IPS-NIHi7 (cell line): ENCODE measurements at regions not wholly inside any gene's neighbourhood (a gene's known extent, or its start where the extent isn't known, plus 50 kb on each side); places are given as distances from the start of the nearest gene placed in this dataset.

Experiments
- DNase-seq: peaks from one replicate; pipeline ENCODE4 v3.0.0; 2012; ENCODE audit warnings: mixed read lengths; ENCODE audit errors: extremely low spot score

DNA sequence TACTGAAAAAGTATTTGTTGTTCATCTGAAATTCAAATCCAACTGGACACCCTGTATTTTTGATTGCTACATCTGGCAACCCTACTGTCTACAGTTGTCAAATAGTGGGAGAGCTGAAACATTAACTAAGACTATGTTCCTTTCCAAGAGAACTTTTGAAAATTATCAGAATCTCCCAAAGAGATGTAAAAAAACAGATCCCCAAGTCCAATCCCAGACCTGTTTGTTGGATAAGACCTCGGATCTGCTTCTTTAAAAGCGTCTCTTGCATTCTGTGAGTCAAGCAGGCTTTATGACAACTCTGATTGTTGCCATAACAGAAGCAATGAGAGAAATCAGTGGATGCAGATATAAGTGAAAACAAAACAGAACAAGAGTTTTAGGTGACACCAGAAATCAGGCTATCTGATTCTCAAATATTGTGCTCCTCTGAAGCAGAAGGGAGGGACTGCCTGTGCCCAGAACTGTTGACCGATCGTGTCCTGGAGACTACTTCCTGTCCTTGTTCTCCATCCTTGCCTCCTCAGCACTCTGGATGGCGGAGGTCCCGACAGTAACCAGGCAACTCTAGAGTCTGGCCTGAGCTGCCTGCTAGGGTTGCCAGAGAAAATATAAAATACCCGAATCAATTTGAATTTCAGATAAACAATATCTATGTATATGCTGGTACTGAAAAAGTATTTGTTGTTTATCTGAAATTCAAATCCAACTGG lies 853.8 kb downstream of the MAFB start:
- DNase-seq, result no peak

DNA sequence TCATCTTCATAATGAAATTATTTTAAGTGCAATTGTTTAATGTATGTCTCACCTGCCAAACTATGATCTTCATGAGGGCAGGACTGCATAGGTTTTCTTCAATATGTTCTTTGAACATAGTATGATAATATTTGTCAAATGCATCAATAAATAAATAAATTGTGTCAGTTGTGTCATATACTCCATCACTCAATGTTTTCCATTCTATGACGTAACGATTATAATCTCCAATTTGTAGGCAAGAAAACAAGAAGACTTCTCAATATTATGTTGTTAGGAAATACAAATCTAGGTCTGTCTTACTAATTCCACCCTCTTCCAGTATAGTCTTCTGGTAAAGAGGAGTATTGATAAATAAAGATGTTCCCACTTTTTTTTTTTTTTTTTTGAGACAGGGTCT lies 858.1 kb downstream of the MAFB start:
- DNase-seq, result no peak

DNA sequence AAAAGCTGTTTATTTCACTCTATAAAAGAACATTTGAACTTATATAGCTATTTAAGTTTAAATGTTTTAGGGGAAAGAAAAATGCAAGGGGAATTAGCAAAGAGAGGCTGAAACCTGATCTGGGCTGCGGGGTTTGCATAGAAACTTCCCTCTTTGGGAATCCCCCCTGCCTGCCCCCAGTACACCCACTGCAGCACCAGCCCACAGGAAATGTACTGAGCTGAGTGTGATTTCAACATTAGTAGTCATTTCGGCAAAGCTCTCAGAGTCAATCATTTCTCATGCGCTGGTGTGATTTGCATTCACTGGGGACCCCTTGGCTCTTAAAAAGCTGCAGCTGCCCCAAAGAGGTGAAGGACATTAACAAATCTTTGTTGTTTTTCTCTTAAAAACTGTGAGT lies 859.4 kb downstream of the MAFB start:
- DNase-seq, result no peak

DNA sequence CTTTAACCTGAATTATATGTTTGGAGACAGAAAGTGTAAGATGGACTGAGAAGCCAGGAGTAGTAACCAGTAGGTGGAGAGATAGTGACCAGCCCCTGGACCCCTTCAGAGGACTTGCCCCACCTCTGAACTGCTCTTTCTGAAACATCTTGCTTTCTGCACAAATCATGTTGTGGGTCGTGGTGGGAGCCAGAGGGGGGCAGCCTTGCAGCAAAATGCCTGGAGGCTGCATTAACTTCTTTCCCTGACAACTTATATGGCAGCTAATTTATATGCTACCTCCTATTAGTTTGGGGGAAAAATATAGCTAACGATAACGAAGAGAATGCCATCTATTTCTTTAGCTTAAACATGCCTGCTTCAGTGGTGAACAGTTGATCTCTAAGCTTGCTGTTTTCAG lies 859.8 kb downstream of the MAFB start:
- peak; percentile 66 for DNase-seq

DNA sequence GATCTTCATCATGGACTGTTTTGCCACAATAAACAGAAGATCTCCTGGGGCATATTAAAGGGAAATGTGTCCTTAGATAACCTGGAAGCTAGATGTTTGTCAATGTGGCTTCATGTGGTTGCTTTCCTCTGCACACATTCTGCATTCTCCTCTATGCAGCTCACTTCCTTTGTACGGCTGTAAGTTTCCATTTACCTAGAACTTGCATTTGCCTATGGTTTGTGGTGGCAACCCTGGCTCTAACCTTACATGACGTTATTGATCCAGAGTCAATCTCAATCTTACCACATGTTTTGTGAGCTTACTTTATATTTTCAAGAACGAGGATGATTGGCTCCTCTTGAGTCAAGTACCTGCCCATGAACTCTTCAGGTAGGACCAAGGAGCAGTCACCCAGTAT lies 863.1 kb downstream of the MAFB start:
- DNase-seq, result no peak

DNA sequence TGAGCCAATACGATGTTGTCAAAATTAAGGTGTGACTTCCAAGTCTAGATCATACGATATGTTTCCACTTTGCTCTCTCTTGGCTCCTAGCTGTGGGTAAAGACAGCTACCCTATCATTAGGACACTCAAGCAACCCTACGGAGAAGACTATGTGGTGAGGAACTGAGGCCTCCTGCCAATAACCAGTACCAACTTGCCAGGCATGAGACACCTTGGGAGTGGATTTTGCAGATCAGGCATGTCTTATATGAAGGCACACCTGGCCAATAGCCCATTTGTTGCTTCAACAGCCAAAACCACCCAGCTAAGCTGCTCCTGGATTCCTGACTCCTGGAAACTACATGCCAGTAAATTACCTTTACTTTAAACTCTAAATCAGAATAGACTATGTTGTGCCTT lies 863.4 kb downstream of the DHX35 start:
- no peak for DNase-seq

DNA sequence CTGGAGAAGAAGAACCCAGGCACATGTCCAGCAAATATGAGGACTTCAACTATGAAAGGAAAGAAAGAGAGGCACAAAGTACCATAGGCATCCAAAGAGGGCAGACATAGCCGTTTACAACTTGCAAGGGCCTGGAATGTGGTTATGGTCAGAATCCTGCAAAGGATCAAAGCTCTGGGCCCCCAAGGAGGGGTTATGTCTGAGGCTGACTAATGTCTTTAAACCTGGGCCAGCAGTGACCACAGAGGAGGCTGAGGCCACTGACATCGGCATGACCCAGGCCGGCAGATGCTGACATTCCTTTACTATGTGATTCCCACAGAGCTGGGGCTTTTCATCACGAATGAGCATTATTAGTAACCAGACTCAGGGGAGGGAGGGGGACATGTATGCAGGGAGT lies 861.1 kb downstream of the DHX35 start:
- no peak for DNase-seq

DNA sequence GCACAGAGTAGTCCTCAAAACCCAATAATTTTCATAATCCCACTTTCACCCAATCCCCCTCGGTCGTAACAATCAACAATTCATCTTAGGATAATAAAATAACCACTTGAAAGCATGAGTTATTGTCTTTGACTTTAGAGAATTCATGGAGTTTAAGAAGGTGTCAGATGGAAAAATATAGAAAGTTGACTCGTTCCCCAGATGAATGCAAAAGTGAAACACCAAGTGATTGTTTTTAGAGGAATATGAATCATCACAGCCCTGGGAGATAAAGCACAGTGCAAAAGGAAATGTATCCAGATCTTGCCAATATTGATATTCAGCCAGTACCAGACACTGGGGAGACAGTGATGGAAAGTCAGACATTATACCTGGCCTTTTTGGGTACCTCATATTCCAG lies 860.5 kb downstream of the DHX35 start:
- no peak for DNase-seq

DNA sequence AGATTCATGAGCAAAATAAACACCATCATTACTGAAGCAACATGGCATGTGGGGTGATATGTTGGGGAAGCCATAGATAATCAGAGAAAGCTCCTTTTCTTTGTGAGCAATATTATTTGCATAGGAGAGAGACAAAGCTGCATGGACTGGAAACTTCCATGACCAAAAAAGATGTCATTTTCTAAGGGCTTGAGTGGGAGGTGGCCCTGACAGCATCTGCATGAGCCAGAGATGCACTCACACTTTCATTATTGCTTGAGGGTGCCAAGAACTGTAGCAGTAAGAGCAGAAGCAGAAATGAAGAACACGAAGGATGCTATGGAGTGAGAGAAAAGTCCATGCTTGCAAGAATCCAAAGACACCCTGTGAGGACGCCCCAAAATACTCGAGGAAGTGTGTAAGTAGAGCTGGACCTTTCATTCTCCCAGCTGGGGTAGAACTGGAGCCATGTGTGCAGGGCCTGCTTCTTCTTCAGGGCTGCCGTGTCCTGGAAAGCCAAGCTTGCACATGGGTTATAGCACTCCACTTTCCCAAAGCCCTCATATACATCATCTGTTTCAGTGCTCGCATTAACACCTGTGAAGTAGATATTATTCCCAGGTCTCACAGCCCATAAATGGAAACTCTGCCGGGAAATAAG lies 851.2 kb downstream of the DHX35 start:
- no peak for DNase-seq

DNA sequence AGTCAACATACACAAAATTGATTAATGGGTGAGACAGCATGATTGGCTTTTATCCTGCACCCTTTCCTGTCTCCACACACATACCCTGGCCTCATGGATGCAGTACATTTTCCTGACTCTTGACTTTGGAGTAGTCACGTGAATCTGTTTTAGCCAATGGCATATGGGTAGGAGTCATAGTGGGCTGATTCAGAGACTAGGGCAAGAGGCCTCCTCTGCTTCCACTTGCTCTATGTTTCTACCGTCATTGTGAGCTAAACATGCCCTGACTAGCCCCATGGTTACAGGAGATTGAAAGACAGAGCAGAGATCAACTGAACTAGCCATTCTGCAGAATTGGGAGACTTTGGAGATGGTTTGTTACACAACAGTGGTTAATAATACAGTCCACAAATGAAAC lies 850.0 kb downstream of the DHX35 start:
- DNase-seq, result no peak

DNA sequence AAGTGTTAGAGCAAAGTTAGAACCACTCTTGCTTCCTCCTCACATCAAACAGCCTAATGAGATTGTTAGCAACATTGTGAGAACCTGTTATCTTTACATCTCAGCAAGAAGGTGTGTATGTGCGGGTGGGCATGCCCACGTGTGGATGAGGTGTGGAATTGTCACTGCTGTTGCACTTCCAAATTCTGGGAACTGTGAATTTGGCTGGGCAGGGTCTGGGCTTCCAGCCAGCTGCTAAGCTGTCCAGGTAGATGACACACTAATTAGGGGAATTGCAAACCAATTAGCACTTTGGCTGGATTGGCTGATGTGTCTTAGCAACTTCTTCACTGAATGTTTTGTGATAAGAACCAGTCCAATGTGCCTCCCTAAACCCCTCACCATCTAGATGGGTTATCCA lies 848.2 kb downstream of the DHX35 start:
- DNase-seq, result no peak

DNA sequence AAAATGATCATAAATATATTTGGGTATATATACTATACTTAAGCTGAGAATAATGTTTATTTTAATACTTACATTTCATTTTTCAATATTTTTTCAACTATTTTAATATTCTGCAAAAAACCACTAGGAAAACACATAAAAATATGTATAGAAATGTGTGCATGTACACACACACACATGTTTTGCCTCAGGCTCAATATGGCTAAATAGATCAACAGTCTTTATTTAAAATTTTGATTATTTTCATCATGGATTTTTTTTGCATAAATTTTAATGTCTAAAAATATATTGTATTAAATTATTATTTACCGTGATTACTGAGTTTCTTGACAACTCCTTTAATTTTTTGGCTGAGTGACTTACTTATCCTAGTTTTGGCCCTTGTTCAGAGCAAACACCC lies 846.5 kb downstream of the DHX35 start:
- no peak for DNase-seq

DNA sequence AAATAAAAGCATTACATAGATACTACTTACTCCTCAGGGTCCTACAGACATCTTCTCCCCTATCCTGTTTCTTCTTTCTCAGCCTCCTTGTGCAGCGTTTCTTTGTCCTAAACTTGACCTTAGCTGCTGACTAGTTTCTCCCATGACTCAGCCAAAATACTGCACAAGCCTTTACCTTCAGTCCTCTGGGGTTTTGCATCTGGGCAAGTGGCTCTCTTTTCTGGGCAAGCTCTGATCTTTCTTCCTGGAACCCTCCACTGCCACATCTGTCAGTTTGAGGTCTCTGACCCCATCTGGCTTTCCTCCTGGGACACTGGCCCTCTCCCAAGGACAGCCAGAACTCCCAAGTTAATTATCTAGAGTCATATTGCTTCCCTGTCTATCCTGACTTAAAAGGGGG lies 838.4 kb downstream of the DHX35 start:
- no peak for DNase-seq

DNA sequence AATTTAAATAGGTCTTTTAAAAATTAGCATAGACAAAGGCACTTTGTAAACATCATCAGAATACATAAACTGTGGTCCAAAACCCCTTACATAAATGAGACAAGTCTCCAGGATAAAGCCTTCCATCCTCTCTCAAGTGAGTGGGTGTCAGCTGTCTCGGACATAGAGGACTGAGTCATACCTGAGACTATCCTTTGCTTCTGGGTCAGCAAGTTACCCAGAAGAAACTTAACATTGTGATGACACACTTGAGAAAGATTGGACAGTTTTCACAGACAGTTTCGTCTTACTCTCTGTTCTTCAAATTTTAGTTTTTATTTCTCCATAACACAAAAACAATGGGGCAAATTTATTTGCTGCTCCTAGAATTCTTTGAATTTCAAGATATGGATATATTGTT lies 838.0 kb downstream of the DHX35 start:
- no peak for DNase-seq

DNA sequence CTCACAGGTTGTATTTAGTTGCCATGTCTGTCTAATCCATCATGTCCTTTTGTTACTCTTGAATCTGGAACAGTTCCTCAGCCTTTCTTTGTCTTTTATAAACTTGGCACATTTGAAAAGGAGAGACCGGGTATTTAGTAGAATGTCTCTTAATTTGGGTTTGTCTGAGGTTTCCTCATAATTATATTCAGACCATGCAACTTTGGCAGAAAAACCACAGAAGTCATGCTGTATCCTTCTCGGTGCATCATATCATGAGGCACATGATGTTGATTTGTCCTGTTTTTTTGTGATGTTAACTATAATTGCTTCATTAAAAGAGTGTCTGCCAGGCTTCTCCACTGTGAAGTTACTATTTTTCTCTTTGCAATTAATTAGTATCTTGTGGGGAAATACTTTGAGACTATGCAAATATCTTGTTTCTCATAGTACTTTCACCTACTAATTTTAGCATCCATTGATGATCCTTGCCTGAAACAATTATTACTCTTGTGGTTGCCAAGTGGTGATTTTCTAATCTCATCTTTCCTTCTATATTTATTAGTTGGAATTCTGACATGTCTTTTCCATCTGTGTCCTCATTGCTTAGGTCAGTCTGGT lies 837.3 kb downstream of the DHX35 start:
- DNase-seq, result no peak

DNA sequence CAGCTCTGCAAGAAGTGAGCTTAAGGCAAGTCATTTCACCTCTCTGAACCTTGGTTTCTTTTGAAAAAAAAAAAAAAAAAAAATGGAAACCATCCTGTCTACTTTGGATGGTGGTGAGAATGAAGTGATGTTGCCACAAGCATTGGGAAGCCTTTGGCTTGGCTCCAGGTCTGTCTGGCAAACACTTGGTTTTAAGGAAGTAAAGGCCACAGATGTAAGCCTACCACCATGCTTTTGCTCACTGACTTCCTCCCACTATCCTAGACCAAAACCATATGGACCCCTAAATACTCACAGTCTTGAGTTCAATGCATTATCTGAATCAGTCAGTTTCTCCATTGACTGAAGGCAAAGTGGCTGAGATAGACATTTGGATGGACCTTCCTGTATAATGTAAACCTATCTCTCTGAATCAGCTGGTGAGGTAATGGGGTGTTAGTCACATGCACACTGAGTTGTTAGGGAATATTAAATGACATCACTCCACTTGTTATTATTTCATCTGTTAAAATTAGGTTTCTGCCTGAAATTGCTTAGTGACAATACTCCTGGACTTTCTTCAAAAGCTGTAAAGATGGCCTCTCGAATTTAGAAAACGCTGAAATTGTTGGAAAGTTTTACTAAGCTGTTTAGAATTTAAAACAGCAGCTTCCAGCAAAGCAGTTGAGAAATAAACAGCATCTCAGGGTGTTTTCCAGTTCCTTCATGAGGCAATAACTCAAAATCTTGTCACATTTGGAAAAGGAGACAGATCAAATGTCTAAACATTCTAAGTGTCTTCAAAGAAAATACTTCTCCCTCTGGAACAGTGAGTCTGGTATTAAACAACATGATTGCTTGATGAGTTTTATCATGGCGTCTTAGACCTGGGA lies 833.5 kb downstream of the DHX35 start:
- DNase-seq, result no peak

DNA sequence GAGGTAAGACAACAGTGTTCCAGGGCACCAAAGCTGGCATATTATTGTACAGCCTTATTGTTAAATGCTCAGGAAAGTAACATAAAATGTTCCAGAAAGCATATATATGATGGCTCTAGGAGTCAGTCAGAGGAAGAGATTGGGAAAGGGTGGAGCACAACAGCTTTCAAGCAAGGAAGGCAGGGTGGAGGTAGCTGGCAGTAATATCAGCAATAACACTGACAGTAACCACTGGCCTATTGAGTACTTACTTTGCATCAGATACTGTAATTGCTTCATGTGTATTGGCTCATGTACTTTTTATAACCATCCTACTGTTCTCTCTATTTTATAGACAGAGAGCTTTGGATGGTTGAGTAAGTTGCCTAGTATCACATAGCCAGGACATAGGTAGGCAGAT lies 830.2 kb downstream of the DHX35 start:
- DNase-seq, result no peak

DNA sequence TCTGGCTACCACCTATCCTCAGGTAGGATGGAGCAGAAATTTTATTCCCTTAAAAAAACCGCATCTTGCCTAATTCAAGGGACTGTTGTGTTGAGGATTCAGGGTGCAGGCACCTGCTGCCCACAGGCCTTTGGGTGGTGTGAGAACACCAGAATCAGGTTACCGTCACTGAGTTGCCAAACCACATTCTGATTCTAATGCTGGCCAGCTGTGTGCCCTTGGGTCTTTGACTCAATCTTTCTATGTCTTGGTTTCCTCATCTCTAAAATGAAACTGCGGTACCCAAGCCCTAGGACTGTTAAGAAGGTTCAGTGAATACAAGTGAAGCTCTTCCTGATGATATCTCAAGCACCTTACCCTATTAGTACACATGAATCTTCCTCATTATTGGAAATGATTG lies 827.3 kb downstream of the DHX35 start:
- DNase-seq, result no peak

DNA sequence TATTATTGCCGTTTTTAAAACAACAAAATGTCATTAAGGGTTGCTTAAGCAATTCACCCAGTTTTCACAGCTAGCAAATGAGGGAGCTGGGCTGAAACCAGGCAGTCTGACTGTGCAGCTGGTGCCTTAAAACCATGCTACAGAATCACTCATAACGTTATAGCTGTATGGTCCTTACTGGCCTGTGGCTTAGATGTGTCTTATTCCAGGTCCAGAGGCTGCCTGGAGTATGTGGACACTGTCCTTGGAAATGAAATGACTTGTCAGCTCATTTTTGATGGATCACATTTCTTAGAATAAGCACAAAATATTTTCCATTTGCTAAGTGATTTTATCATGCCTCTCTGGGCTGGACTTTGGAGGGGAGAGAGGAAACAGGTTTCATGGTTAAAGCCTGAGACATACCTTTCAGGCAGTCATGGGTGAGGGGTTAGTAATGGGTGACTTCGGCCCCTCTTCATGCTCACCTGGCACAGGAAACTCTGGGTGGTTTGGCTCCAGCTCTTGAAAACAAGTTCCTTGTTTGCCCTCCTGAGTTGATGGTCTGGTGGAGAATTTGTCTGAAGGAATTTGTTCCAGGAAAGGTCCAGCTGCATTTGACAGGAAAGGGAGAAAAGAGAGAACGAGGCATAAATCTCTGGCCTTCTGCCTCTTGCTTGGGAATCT lies 823.2 kb downstream of the DHX35 start:
- DNase-seq, result no peak

DNA sequence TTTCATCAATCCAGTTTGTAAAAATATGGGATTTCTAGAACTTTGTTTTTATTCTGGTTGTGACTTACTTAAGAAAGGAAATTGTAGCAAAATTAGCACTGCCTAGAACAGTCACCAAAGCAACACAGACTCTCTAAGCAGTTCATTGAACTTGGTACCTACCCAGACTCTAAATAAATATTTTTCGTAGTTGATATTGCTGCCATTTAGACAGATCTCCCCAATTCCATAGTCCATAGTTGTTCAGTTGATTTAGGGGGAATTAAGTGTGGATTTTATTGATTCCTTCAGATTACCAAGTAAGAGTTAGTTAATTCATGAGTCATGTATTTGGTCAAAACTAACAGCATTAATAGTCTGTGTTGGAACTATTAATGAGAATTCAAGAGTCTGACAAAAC lies 822.5 kb downstream of the DHX35 start:
- DNase-seq, result no peak

DNA sequence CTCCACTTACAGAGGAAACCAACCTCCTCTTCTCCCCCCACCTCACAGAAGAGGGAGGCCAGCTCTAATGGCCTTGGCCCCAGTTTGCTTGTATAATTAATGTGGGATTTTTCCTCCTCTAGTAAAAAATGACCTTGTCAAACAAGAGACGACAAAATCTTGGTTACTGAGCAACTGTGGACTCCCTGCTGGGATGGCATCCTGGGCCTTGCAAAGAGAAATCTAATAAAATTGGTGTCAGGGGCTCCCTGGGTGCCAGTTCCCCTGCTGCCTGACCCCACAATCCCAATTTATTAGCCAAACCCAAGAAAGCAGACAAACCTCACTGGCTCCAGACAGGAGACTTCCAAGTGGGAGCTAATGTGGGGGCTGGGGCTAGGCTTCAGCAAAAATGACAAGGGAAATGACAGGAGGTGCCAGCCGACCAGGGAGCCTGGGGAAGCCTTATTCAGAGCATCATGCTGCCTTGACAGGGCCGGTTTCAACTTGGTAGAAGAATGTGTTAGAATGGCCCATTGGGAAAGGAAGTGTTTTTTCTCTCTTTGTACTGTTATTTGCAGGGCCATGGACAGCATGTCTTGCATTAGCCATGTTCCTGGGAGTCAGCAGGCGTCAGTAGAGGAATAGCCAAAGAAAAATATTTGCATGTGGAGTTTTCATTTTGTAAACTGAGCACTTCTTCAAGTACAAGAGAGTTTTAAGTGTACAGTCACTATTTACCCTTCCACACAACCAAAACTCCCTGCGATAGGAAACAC lies 816.9 kb downstream of the DHX35 start:
- DNase-seq, result no peak
